K562 (cell line): ENCODE measurements at regions not wholly inside any gene's neighbourhood (a gene's known extent, or its start where the extent isn't known, plus 50 kb on each side); places are given as distances from the start of the nearest gene placed in this dataset.

Experiments
- ATAC-seq: fragments of 200-7000 bp; cut with Tn5 transposase; 3 replicates; pipeline ENCODE4 v1.9.1; 2020; ENCODE audit warnings: moderate library complexity
- BruUV-seq: library from RNA; stranded (reverse); fragments of 400-500 nt; replicated peaks from 2 replicates; lab custom pipeline; 2021; lab: Mats Ljungman, UMichigan
- CTCF ChIA-PET: fragments of 300-600 bp; formaldehyde crosslinking; extraction: SDS; loops from one replicate; lab custom pipeline; 2021; ENCODE audit warnings: low intra/inter-chr PET ratio; lab: Yijun Ruan, JAX
- POLR2A ChIA-PET: fragments of 300-600, 350-650 bp; sonication (Branson Sonifier 250); formaldehyde crosslinking; extraction: SDS; loops from one replicate; lab custom pipeline; 2021; ENCODE audit warnings: antibody characterized with exemption, inconsistent platforms; lab: Yijun Ruan, JAX
- DNase-seq, 4 experiments: peaks; one replicate each; pipeline versions ENCODE4 v3.0.0 to v3.0.0-alpha.2; 2011 to 2018; ENCODE audit warnings: low spot score in 3 of 4, mixed read lengths in 3 of 4; ENCODE audit errors: extremely low read depth in 1 of 4
- FAIRE-seq: peaks from 2 replicates; lab custom pipeline; 2011; peaks lifted over from hg19 to GRCh38; lab: Jason Lieb, UNC
- H2AFZ ChIP-seq: 2 replicates; pipeline ENCODE4 v1.6.0; 2011; ENCODE audit warnings: low read depth, low read length, control low read depth, inconsistent platforms
- H3K27ac ChIP-seq: fragments of 200-600 bp; 3 replicates; pipeline ENCODE4 v1.8.0; 2011; ENCODE audit warnings: low read depth, mild to moderate bottlenecking, control low read depth, inconsistent platforms, low read length, moderate library complexity, mixed read lengths; ENCODE audit errors: extremely low read depth
- H3K27me3 ChIP-seq, 2 experiments: fragments of 300-600 bp in 1 of 2; 2 replicates in 1 of 2; 3 replicates in 1 of 2; pipeline versions ENCODE4 v1.6.0 to v1.8.0; 2011; ENCODE audit warnings: inconsistent platforms in 2 of 2, low read length in 2 of 2, mild to moderate bottlenecking in 1 of 2, mixed read lengths in 1 of 2, moderate library complexity in 1 of 2; ENCODE audit not compliant: control insufficient read depth in 2 of 2, insufficient read depth in 2 of 2
- H3K36me3 ChIP-seq: fragments of 300-600 bp; 3 replicates; pipeline ENCODE4 v1.8.0; 2011; ENCODE audit warnings: mild to moderate bottlenecking, low read length, inconsistent platforms; ENCODE audit not compliant: control insufficient read depth, insufficient read depth
- H3K4me1 ChIP-seq, 2 experiments: fragments of 200-600 bp in 1 of 2; replicated peaks in 1 of 2; 2 replicates in 1 of 2; 3 replicates in 1 of 2; pipeline versions ENCODE4 v1.5.1 to v1.8.0; 2011; ENCODE audit warnings: inconsistent platforms in 2 of 2, low read length in 2 of 2, mild to moderate bottlenecking in 1 of 2, mixed read lengths in 1 of 2, moderate library complexity in 1 of 2; ENCODE audit not compliant: control insufficient read depth in 2 of 2, insufficient read depth in 2 of 2
- H3K4me2 ChIP-seq: 2 replicates; pipeline ENCODE4 v1.6.1; 2011; ENCODE audit warnings: low read length, control low read depth, inconsistent platforms, mixed read lengths; ENCODE audit not compliant: insufficient read depth
- H3K4me3 ChIP-seq: fragments of 200-600 bp; sonication (generic), shearing (Covaris generic); 2 replicates; pipeline ENCODE4 v1.5.1; 2016; ENCODE audit warnings: control low read depth, inconsistent platforms
- H3K79me2 ChIP-seq: fragments of 200-600 bp; 3 replicates; pipeline ENCODE4 v1.8.0; 2011; ENCODE audit warnings: low read length, inconsistent platforms; ENCODE audit not compliant: control insufficient read depth, insufficient read depth
- H3K9ac ChIP-seq, 2 experiments: 2 replicates each; pipeline versions ENCODE4 v1.6.0 to v1.6.1; 2011; ENCODE audit warnings: low read depth in 2 of 2, low read length in 2 of 2, control low read depth in 1 of 2, inconsistent platforms in 1 of 2, mild to moderate bottlenecking in 1 of 2, mixed read lengths in 1 of 2; ENCODE audit not compliant: insufficient read depth in 1 of 2
- H3K9me1 ChIP-seq: one replicate; pipeline ENCODE4 v1.6.0; 2011; ENCODE audit warnings: inconsistent platforms, mild to moderate bottlenecking, low read length, moderate library complexity; ENCODE audit not compliant: control insufficient read depth, insufficient read depth
- H3K9me3 ChIP-seq: replicated peaks from 2 replicates; pipeline ENCODE4 v1.5.1; 2011; ENCODE audit warnings: low read depth, low read length, inconsistent platforms; ENCODE audit not compliant: control insufficient read depth, insufficient read depth
- H4K20me1 ChIP-seq: replicated peaks from 2 replicates; pipeline ENCODE4 v1.6.1; 2011; ENCODE audit warnings: low read length, inconsistent platforms, mixed read lengths; ENCODE audit not compliant: control insufficient read depth, insufficient read depth
- ELF4 ChIP-seq: fragments of 450-650 bp; formaldehyde crosslinking; IDR thresholded peaks from 2 replicates; pipeline ENCODE4 v1.4.0; 2022; ENCODE audit warnings: missing genetic modification characterization
- WGBS: fragments of 100-300 bp; shearing (Covaris generic); methylation state at CpG from one replicate; pipeline ENCODE4 v1.1.6; 2016; ENCODE audit warnings: low coverage, mixed read lengths; ENCODE audit not compliant: insufficient coverage; ENCODE audit errors: missing lambda C conversion rate; 5-methylcytosine and 5-hydroxymethylcytosine counted together
- in situ Hi-C: fragments of 300-500 bp; cut with MboI; formaldehyde crosslinking; loops from 4 replicates; pipeline ENCODE4 v1.15.0; 2018; ENCODE audit warnings: inconsistent platforms, mixed read lengths
- intact Hi-C: fragments of 100-400 bp; cut with micrococcal nuclease; formaldehyde crosslinking; loops from 2 replicates; pipeline ENCODE4 v1.14.2; 2022
- TF ChIP-seq, protein P1 (sequence below): fragments of 450-650 bp; formaldehyde crosslinking; IDR thresholded peaks from 2 replicates; pipeline ENCODE4 v1.4.0; 2020; ENCODE audit warnings: mild to moderate bottlenecking, moderate library complexity

DNA sequence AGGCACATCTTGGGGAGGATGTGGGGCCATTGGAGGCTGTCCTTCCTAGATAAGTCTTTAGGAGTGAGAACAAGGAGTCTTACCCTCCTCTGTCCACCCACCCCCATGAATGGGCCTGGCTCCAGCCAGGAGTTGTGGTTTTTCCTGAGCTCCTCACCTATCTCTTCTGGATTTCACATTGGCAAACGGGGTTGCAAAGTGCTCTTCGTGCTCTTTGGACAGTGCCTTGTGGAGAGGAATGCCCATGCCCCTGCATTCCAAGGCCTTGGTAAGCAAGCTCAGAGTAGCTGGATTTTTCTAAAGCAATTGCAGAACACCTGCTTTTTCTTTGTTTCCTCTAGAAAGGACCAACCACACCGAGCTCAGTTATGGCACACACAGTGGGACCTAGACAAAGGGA, 152.1 kb upstream of the CAMK1G start (continued):
- TF ChIP-seq, protein P1, sequence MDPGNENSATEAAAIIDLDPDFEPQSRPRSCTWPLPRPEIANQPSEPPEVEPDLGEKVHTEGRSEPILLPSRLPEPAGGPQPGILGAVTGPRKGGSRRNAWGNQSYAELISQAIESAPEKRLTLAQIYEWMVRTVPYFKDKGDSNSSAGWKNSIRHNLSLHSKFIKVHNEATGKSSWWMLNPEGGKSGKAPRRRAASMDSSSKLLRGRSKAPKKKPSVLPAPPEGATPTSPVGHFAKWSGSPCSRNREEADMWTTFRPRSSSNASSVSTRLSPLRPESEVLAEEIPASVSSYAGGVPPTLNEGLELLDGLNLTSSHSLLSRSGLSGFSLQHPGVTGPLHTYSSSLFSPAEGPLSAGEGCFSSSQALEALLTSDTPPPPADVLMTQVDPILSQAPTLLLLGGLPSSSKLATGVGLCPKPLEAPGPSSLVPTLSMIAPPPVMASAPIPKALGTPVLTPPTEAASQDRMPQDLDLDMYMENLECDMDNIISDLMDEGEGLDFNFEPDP (CRISPR knock-in tag) = no peak

DNA sequence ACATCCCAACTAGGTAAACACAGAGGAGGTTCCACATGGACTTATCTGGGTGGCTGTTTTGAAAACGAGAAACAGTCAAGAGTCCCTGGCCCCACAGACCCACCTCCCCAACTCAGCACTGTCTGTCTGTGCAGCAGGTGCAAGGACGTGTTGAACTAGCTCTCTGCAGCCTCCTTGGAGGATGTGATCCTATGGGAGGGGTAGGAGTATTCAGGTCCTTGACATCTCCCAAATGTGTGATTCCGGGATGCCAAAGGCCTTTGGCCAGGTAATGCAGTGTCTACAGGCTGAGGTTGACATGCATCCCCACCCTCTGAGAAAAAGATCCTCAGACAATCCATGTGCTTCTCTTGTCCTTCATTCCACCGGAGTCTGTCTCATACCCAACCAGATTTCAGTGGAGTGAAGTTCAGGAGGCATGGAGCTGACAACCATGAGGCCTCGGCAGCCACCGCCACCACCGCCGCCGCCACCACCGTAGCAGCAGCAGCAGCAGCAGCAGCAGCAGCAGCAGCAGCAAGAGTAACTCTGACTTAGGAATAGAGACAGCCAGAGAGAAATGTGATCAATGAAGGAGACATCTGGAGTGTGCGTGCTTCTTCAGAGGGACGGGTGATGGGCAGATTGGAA, 151.6 kb upstream of the CAMK1G start:
- in situ Hi-C loops (no loop called here), intact Hi-C loops (no loop called here)
- Histone ChIP-seq H3K4me3 (no peak overlapping the region), H3K36me3 (no peaks in the 10 kb centered on the region), H3K9ac (no peak overlapping the region), H3K27ac (no peak overlapping the region), H3K9me3 (no peaks in the 10 kb centered on the region), H3K79me2 (no peaks in the 10 kb centered on the region), H3K4me2 (no peak overlapping the region), H3K4me1 (no peaks in the 10 kb centered on the region), H3K27me3 (peaks cover 0 to 4% of the 10 kb centered on the region in 2 experiments; a peak in 1 of 5 replicates), H4K20me1 (no peaks in the 10 kb centered on the region), H3K9me1 (no peaks in the 10 kb centered on the region), H2AFZ (no peak overlapping the region)
- FAIRE-seq (no peak), DNase-seq (no peak), ATAC-seq (no peak)
- WGBS = 0% methylated on average over 12 of the region's 12 CpGs
- ChIA-PET POLR2A (no interaction called here), CTCF (no interaction called here)
- no peak for TF ChIP-seq ELF4 (CRISPR knock-in tag)
- BruUV-seq = no TSS peak
